HCT116 (cell line): ENCODE measurements at regions not wholly inside any gene's neighbourhood (a gene's known extent, or its start where the extent isn't known, plus 50 kb on each side); places are given as distances from the start of the nearest gene placed in this dataset.

Experiments
- CTCF ChIP-seq, 3 experiments: fragments of 200-600 bp in 1 of 3; sonication (generic) in 1 of 3; IDR thresholded peaks in 2 of 3; conservative IDR thresholded peaks in 1 of 3; 2 replicates each; pipeline ENCODE4 v1.5.1; 2012 to 2017; ENCODE audit warnings: low read depth in 2 of 3, low read length in 2 of 3, antibody characterized with exemption in 1 of 3, borderline replicate concordance in 1 of 3, control low read depth in 1 of 3, mild to moderate bottlenecking in 1 of 3, mixed read lengths in 1 of 3, mixed run types in 1 of 3, moderate library complexity in 1 of 3; ENCODE audit not compliant: insufficient read depth in 1 of 3
- EZH2 ChIP-seq: fragments of 200-600 bp; sonication (generic); IDR thresholded peaks from 2 replicates; pipeline ENCODE4 v1.6.1; 2017; ENCODE audit warnings: antibody characterized with exemption, mixed run types
- EZH2phosphoT487 ChIP-seq: fragments of 200-600 bp; IDR thresholded peaks from 2 replicates; pipeline ENCODE4 v1.6.1; 2018; ENCODE audit warnings: antibody characterized with exemption, borderline replicate concordance
- JUND ChIP-seq: IDR thresholded peaks from 2 replicates; pipeline ENCODE4 v1.6.1; 2012
- POLR2A ChIP-seq: IDR thresholded peaks from 2 replicates; pipeline ENCODE4 v1.7.0; 2011; ENCODE audit warnings: borderline replicate concordance; ENCODE audit not compliant: insufficient read depth, insufficient read length; ENCODE audit errors: extremely low read depth
- POLR2AphosphoS5 ChIP-seq: IDR thresholded peaks from 2 replicates; pipeline ENCODE4 v1.6.1; 2011; ENCODE audit warnings: mild to moderate bottlenecking, low read depth, low read length, moderate library complexity
- ZNF274 ChIP-seq: fragments of 200-500 bp; sonication (Bioruptor generic); IDR thresholded peaks from 2 replicates; pipeline ENCODE4 v1.6.1; 2014; ENCODE audit warnings: mild to moderate bottlenecking, low read depth, low read length, inconsistent platforms

GRCh38 chr1:96478228-96478627 lies 243.4 kb upstream of the PTBP2 start:
- no peak for TF ChIP-seq POLR2A
- TF ChIP-seq CTCF (IDR thresholded peaks at IDR 0.05 in 2 of 3, conservative IDR thresholded peaks at IDR 0.05 in 1 of 3; ENCODE audit: borderline replicate concordance in 1 of 3, insufficient read depth in 1 of 3, low read depth in 2 of 3, low read length in 2 of 3) = no peak
- no peak for TF ChIP-seq EZH2
- TF ChIP-seq ZNF274 = no peak
- no peak for TF ChIP-seq EZH2phosphoT487
- no peak for TF ChIP-seq JUND
- no peak for TF ChIP-seq POLR2AphosphoS5
